ENCODE measurements at regions not wholly inside any gene's neighbourhood (a gene's known extent, or its start where the extent isn't known, plus 50 kb on each side); places are given as distances from the start of the nearest gene placed in this dataset.

GRCh38 chr2:35787302-35788031 lies 568.1 kb upstream of the CRIM1 start:
- Histone ChIP-seq H3K4me1 (ENCODE audit: control insufficient read depth in 4 of 4, insufficient read depth in 4 of 4, low read length in 3 of 4) (no peaks in the 10 kb centered on the region), H3K9me3 (ENCODE audit: control insufficient read depth in 4 of 4, low read length in 3 of 4) (no peaks in the 10 kb centered on the region), H3K9ac (ENCODE audit: low read depth in 1 of 2, low read length in 2 of 2) (no peak overlapping the region), H3K27me3 (ENCODE audit: control insufficient read depth in 4 of 4, insufficient read depth in 4 of 4, low read length in 3 of 4) (no peaks in the 10 kb centered on the region), H3K4me3 (ENCODE audit: low read depth in 1 of 3, low read length in 3 of 3) (no peak overlapping the region), H3K27ac (ENCODE audit: low read depth in 1 of 2, low read length in 2 of 2) (no peak overlapping the region), H3K36me3 (ENCODE audit: control insufficient read depth in 4 of 4, insufficient read depth in 3 of 4, low read depth in 1 of 4, low read length in 3 of 4) (no peaks in the 10 kb centered on the region)
- WGBS = 74% methylated on average over 4 of the region's 4 CpGs
- TF ChIP-seq NR2F2 (IDR thresholded peaks at IDR 0.05) (no peak), FOXA1 (IDR thresholded peaks at IDR 0.05) (no peak), FOXA2 (IDR thresholded peaks at IDR 0.05) (no peak), ATF3 (IDR thresholded peaks at IDR 0.05) (no peak), RAD21 (IDR thresholded peaks at IDR 0.05) (no peak), MAX (IDR thresholded peaks at IDR 0.05) (no peak), REST (IDR thresholded peaks at IDR 0.05) (no peak), GABPA (IDR thresholded peaks at IDR 0.05 in 1 of 2, conservative IDR thresholded peaks at IDR 0.05 in 1 of 2) (no peak), ZBTB33 (IDR thresholded peaks at IDR 0.05) (no peak)
- DNase-seq (ENCODE audit: low spot score) = no peak

GRCh38 chr2:35785564-35785963 lies 570.0 kb upstream of the CRIM1 start:
- H3K4me3 ChIP-seq (ENCODE audit: low read depth in 1 of 3, low read length in 3 of 3) = no peak overlapping the region
- peaks cover 0 to 3% (median 0%) of the 10 kb centered on the region in 4 donors for H3K9me3 ChIP-seq (ENCODE audit: control insufficient read depth in 4 of 4, low read length in 3 of 4)
- no peak overlapping the region for H3K9ac ChIP-seq (ENCODE audit: low read depth in 1 of 2, low read length in 2 of 2)
- TF ChIP-seq JUND (IDR thresholded peaks at IDR 0.05) (no peak), EGR1 (IDR thresholded peaks at IDR 0.05; ENCODE audit: low read depth in 2 of 2) (no peak), HNF4G (IDR thresholded peaks at IDR 0.05) (no peak)
- no peaks in the 10 kb centered on the region for H3K36me3 ChIP-seq (ENCODE audit: control insufficient read depth in 4 of 4, insufficient read depth in 3 of 4, low read depth in 1 of 4, low read length in 3 of 4)
- no peak overlapping the region for H3K27ac ChIP-seq (ENCODE audit: low read depth in 1 of 2, low read length in 2 of 2)
- H3K4me1 ChIP-seq (ENCODE audit: control insufficient read depth in 4 of 4, insufficient read depth in 4 of 4, low read length in 3 of 4) = no peaks in the 10 kb centered on the region
- DNase-seq (ENCODE audit: low spot score) = no peak
- no peaks in the 10 kb centered on the region for H3K27me3 ChIP-seq (ENCODE audit: control insufficient read depth in 4 of 4, insufficient read depth in 4 of 4, low read length in 3 of 4)

GRCh38 chr2:35784777-35785176 lies 570.8 kb upstream of the CRIM1 start:
- Histone ChIP-seq H3K9me3 (ENCODE audit: control insufficient read depth in 4 of 4, low read length in 3 of 4) (peaks cover 0 to 3% (median 0%) of the 10 kb centered on the region in 4 donors), H3K4me1 (ENCODE audit: control insufficient read depth in 4 of 4, insufficient read depth in 4 of 4, low read length in 3 of 4) (no peaks in the 10 kb centered on the region), H3K9ac (ENCODE audit: low read depth in 1 of 2, low read length in 2 of 2) (no peak overlapping the region), H3K36me3 (ENCODE audit: control insufficient read depth in 4 of 4, insufficient read depth in 3 of 4, low read depth in 1 of 4, low read length in 3 of 4) (no peaks in the 10 kb centered on the region), H3K4me3 (ENCODE audit: low read depth in 1 of 3, low read length in 3 of 3) (no peak overlapping the region), H3K27ac (ENCODE audit: low read depth in 1 of 2, low read length in 2 of 2) (no peak overlapping the region), H3K27me3 (ENCODE audit: control insufficient read depth in 4 of 4, insufficient read depth in 4 of 4, low read length in 3 of 4) (no peaks in the 10 kb centered on the region)
- WGBS = 38% methylated on average over 1 of the region's 1 CpG
- TF ChIP-seq MAX (IDR thresholded peaks at IDR 0.05) = no peak
- TF ChIP-seq CTCF (IDR thresholded peaks at IDR 0.05; ENCODE audit: low read depth, low read length, missing input control) = no peak
- TF ChIP-seq SP1 (IDR thresholded peaks at IDR 0.05) = no peak
- TF ChIP-seq HNF4A (conservative IDR thresholded peaks at IDR 0.05) = no peak
- TF ChIP-seq ZBTB33 (IDR thresholded peaks at IDR 0.05) = no peak
- no peak for TF ChIP-seq TAF1 (conservative IDR thresholded peaks at IDR 0.05)
- no peak for TF ChIP-seq FOXA2 (IDR thresholded peaks at IDR 0.05)
- no peak for TF ChIP-seq RAD21 (IDR thresholded peaks at IDR 0.05)
- no peak for DNase-seq (ENCODE audit: low spot score)
